LoVo (cell line): ENCODE measurements at regions not wholly inside any gene's neighbourhood (a gene's known extent, or its start where the extent isn't known, plus 50 kb on each side); places are given as distances from the start of the nearest gene placed in this dataset.

ENCODE experiments used
- DNase-seq: peaks from one replicate; pipeline ENCODE4 v3.0.0-alpha.2; 2016; ENCODE audit warnings: low spot score

- no peak for DNase-seq
Measured at GRCh38 chr2:163369111-163369510, 366.7 kb downstream of the FIGN start.

- no peak for DNase-seq
Measured at GRCh38 chr2:163368655-163369054, 367.2 kb downstream of the FIGN start.

GRCh38 chr2:163367825-163368582, 367.8 kb downstream of the FIGN start:
- DNase-seq: no peak

GRCh38 chr2:163364736-163365135, 371.1 kb downstream of the FIGN start:
- DNase-seq: no peak

GRCh38 chr2:163353551-163353950, 382.3 kb downstream of the FIGN start:
- no peak for DNase-seq

GRCh38 chr2:163351966-163352365, 383.8 kb downstream of the FIGN start:
- no peak for DNase-seq

- DNase-seq: no peak
Measured at GRCh38 chr2:163351143-163351542, 384.7 kb downstream of the FIGN start.

- peak; percentile 71 for DNase-seq
Measured at GRCh38 chr2:163348857-163349380, 386.9 kb downstream of the FIGN start.

- no peak for DNase-seq
Measured at GRCh38 chr2:163347982-163348856, 387.6 kb downstream of the FIGN start.

GRCh38 chr2:163345795-163346573, 389.8 kb downstream of the FIGN start:
- DNase-seq: peak; percentile 58

GRCh38 chr2:163343316-163343715, 392.5 kb downstream of the FIGN start:
- DNase-seq: no peak

GRCh38 chr2:163341426-163341825, 394.4 kb downstream of the FIGN start:
- no peak for DNase-seq

GRCh38 chr2:163338270-163338669, 397.5 kb downstream of the FIGN start:
- no peak for DNase-seq

- DNase-seq: no peak
Measured at GRCh38 chr2:163324677-163325076, 411.1 kb downstream of the FIGN start.

GRCh38 chr2:163319006-163319405, 416.8 kb downstream of the FIGN start:
- DNase-seq: no peak

GRCh38 chr2:163314712-163315111, 421.1 kb downstream of the FIGN start:
- DNase-seq: no peak

GRCh38 chr2:163312713-163313112, 423.1 kb downstream of the FIGN start:
- DNase-seq: no peak

- no peak for DNase-seq
Measured at GRCh38 chr2:163306647-163307046, 429.2 kb downstream of the FIGN start.

GRCh38 chr2:163302141-163302540, 433.7 kb downstream of the FIGN start:
- DNase-seq: no peak

- no peak for DNase-seq
Measured at GRCh38 chr2:163291790-163292189, 444.0 kb downstream of the FIGN start.

- DNase-seq: no peak
Measured at GRCh38 chr2:163281717-163282116, 443.1 kb upstream of the KCNH7 start.

GRCh38 chr2:163269374-163270021, 430.9 kb upstream of the KCNH7 start:
- DNase-seq: no peak
